ENCODE measurements at regions not wholly inside any gene's neighbourhood (a gene's known extent, or its start where the extent isn't known, plus 50 kb on each side); places are given as distances from the start of the nearest gene placed in this dataset.
"Not testable (repeated sequence)": the region's sequence is repeated elsewhere in the genome, so short reads cannot be mapped to it uniquely, and the experiment has no call there.

- DNase-seq (ENCODE audit: low spot score): no peak
These were observed 250.1 kb upstream of the SGCD start for GRCh38 chr5:156076912-156077311.

DNA sequence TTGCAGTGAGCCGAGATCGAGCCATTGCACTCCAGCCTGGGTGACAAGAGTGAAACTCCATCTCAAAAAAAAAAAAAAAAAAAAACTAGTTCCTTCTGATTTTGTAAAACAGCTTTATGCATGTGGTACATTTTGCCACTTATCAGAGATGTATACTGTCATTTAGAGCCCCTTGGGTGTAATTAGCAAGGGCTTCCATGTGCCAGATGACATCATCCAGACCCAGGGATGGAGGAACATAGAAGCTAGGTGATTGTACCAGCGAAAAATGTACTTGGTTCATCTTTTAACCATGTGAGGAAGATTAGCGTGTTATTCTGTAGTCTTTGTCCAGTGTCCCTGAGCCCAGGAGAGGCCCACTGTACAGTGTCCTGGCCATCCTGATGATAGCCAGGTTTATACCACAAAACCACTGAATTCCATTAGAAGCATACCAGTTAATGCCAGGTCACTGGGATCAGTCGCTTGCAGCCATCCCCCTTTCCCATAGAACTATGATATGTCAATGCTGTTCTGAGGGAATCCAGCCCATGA is 239.3 kb upstream of the SGCD start:
- DNase-seq (ENCODE audit: low spot score): no peak

DNA sequence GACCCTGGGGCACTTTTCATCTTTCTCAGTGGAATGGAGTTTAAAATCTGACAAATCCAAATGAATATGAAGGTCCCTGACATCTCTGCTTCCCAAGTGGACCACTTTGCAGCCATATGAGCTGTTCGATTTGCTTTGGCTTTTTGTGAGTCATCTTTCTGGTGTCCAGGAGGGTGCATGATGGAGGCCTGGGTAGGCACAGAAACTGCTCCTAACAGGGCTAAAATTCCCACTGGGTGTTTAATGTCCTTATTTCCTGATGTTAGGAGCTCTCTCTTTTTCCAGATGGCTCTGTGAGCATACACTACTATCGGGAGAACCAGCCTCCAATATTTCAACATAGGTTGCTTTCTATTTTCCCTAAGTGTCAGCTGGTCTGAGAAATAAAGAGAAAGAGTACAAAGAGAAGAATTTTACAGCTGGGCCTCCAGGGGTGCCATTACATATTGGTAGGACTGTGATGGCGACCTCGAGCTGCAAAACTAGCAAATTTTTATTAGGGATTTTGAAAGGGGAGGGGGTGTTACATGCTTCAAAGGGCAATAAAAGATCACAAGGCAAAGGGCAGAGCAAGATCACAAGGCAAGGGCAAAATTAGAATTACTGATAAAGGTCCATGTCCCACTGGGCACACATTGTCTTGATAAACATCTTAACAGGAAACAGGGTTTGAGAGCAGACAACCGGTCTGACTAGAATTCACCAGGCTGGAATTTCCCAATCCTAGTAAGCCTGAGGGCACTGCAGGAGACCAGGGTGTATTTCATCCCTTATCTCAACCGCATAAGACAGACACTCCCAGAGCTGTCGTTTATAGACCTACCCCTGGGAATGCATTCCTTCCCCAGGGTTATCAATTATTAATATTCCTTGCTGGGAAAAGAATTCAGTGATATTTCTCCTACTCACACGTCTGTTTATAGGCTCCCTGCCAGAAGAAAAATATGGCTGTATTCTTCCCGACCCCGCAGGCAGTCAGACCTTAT is 236.7 kb upstream of the SGCD start:
- not testable (repeated sequence) for DNase-seq (ENCODE audit: low spot score)

DNA sequence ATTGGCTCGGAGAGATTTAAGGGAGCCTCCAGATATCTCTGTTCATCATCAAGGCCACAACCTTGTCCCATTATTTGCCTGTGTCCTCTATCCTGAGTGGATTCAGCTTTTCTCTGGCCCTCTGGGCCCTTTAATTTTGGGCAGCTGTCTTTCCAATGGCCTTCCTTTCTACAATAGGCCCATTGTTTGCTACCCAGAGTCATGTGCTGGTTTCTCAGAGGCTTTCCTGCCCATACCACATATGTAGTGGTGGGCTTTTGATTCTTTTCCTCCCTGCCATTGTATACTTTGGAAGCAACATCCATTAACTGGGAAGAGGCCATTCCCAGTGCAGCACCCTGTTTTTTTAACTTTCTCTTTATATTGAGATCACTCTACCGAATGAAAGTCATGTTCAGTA is 233.9 kb upstream of the SGCD start:
- no peak for DNase-seq (ENCODE audit: low spot score)

GRCh38 chr5:156094001-156094400 is 233.0 kb upstream of the SGCD start:
- DNase-seq (ENCODE audit: low spot score): no peak

- DNase-seq (ENCODE audit: low spot score): no peak
These were observed 231.2 kb upstream of the SGCD start for GRCh38 chr5:156095709-156096241.

- no peak for DNase-seq (ENCODE audit: low spot score)
These were observed 230.7 kb upstream of the SGCD start for GRCh38 chr5:156096259-156096658.

DNA sequence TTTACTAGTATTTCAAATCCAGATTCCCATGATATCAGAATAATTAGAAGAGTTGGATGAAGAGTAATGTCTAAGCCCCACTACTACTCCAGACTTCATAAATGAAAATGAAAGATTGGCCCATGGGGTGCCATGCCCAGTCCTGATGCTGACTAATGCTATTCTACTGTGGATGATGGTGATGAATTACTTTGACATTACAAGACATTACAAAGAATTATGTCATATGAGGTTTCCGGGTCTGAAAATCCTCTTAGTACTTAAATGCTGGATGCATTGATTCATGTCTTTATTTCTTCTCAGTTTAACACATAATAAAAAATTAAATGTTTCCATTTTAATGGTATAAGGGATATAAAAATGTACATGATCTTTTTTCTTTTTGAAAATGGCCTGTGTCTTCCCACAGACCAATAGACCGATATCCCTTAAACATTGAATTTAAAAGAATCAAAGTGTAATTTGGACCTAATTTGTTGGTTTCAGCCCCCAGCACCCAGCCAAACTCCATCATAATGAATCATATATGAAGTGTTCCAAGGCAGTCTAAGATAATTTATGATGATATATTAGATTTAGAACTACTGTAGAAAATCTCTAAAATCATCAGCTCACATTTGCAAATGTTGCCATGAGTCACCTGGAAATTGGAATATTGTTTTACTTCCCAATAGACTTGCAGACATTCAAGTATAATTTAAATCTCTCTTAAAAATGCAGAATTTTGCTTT is 223.6 kb upstream of the SGCD start:
- DNase-seq (ENCODE audit: low spot score): no peak

- no peak for DNase-seq (ENCODE audit: low spot score)
These were observed 217.5 kb upstream of the SGCD start for GRCh38 chr5:156109317-156110023.

DNA sequence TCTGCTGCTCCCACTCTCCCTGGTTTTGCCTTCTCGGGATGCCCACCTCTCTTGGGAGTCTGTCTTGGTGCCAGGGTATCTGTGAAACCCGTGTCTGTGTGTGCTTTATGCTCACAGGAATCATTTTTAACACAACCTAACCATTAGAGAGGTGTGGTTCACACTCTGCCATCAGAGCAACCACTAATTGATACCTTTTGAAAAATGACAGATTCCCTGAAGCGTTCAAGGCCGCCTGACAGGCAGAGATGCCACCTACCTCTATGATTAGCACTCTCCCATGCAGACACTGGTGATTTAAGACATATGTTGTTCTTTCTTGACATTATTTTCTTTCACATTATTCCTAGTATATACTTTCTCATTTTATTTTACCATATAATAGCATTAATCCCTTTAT is 207.3 kb upstream of the SGCD start:
- DNase-seq (ENCODE audit: low spot score): no peak

DNA sequence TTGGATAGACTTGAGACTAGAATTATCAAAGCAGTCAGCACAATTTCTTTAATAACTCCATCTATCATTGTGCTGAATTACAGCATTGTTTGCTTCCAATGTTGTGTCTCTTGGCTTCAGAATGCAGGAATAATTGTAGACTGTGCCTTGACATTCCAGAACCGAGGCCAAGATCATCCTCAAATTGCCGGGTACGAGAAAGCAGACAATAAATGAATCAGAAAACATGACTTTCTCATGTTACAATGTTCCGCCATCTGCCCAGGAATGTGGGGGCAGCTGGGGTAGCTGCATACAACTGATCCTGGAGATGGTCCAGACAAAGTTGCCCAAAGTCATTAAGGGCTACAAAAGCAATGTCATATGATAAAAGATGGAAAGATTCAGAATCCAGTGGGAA is 206.2 kb upstream of the SGCD start:
- no peak for DNase-seq (ENCODE audit: low spot score)

- no peak for DNase-seq (ENCODE audit: low spot score)
These were observed 205.7 kb upstream of the SGCD start for GRCh38 chr5:156121234-156121633.

DNA sequence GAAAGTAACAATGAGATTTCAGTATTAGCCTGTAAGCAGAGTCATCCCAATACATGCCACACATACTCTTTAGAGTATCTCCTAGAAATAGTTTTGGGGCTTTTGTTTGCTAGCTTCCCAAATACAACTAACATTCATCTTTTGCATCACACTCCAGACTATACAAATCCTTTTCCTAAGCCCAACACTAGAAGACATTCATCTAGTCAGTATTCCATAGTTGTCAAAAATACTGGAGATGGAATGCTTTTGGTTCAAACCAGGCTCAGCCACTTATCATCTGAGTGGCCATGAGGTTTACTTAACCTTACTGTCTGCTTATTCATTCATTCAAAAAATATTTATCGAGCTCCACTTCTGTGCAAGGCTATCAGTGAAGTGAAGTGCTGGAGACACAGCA is 205.1 kb upstream of the SGCD start:
- no peak for DNase-seq (ENCODE audit: low spot score)

DNA sequence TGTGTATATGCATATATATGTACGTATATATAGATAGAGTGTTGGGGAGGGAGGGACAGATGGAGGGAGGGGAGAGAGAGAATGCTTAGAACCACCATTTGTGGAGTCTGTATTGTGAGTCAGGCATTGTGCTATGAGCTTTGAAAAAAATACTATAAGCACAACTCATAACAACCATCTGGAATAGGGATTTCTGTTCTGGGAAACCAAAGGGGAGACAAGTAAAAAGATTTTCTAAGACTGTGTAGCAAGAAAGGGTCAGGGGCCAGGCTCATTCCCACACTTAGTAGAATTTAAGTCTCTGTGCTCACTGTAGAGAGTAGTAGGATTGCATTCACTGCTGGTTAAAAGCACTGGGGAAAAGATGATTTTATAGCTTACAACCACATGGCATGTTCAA is 202.3 kb upstream of the SGCD start:
- no peak for DNase-seq (ENCODE audit: low spot score)

GRCh38 chr5:156125118-156125517 is 201.8 kb upstream of the SGCD start:
- DNase-seq (ENCODE audit: low spot score): no peak

DNA sequence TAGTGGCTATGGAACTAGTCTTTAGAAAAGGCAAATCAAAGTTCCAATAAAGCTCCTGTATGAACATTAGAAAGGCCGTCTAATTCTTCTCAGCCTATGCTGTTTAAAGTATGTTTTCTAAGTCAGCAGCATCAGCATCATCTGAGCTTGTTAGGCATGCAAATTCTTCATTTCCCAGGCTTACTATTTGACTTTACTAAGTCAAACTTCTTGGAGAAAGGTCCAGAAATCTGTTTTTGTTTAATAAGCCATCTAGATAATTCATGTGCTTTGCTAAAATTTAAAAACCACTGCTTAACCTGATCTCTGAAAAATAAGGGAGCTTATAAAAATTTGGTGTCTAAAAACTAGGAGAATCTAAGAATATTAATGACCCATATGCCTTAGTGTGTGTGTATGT is 200.2 kb upstream of the SGCD start:
- no peak for DNase-seq (ENCODE audit: low spot score)

DNA sequence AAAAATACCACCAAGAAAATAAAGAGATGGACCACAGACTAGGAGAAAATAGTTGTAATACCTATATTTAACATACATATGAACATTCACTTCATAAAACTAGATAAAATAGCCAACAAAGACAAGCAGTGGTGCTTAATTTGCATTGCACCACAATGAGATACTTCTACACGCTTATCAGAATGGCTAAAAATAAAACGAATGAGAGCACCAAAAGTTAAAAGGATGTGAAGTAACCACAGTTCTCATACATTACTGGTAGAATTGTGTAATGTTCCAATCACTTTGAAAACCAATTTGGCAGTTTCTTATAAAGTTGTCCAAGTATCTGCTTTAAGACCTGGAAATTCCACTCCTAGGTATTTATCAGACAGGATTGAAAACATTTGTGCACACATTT is 198.9 kb upstream of the SGCD start:
- DNase-seq (ENCODE audit: low spot score): no peak

- DNase-seq (ENCODE audit: low spot score): no peak
These were observed 192.7 kb upstream of the SGCD start for GRCh38 chr5:156134216-156134615.

DNA sequence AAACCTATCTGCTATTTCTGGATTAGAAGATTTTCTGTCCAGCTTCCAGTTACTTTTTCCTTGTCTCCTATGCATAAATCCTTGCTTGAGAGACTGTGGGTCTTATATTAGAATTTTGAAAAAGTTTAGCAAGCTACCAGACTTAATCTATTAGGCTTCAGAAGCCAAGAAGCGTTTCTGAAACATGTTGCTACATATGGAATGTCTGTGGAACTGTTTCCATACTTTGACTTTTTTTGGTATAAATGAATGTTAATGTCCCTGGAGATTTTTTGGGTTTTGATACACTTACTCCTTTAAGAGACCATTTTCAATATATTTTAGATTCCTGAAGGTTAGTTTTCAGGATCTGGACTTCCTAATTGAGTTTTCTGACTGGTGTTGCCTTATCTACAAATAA is 191.4 kb upstream of the SGCD start:
- DNase-seq (ENCODE audit: low spot score): no peak

- DNase-seq (ENCODE audit: low spot score): no peak
These were observed 189.7 kb upstream of the SGCD start for GRCh38 chr5:156137071-156137869.

DNA sequence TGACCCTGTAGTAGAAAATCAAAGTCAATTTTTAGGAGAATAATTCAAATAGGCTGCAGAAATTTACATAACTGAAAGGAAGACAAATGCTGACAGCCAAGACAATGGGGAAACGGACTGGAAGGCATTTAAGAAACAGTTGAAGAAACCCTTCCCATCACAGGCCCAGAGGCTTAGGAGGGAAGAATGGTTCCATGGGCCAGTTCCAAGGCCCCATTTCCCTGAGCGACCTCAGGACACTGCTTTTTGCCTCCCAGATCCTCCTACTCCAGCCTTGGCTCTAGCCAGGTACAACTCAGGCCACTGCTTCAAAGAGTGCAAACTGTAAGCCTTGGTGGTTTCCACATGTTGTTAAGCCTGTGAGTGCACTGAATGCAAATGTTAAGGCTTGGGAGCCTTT is 184.1 kb upstream of the SGCD start:
- DNase-seq (ENCODE audit: low spot score): no peak
